Adrenal gland (tissue), 9 donors: ENCODE measurements at regions not wholly inside any gene's neighbourhood (a gene's known extent, or its start where the extent isn't known, plus 50 kb on each side); places are given as distances from the start of the nearest gene placed in this dataset.
"Not testable (repeated sequence)": the region's sequence is repeated elsewhere in the genome, so short reads cannot be mapped to it uniquely, and the experiment has no call there.

Experiments
- DNase-seq, 7 donors: peaks; one replicate each; pipeline ENCODE4 v3.0.0-alpha.2; 2019 to 2020
- H3K27ac ChIP-seq, 5 donors: fragments of 200-600 bp; sonication (generic) in 4 of 5; 1 replicate in 3 of 5; 2 replicates in 2 of 5; pipeline versions ENCODE4 v1.5.1 to v1.8.0; 2016 to 2020; ENCODE audit warnings: mild to moderate bottlenecking in 1 of 5
- H3K27me3 ChIP-seq: fragments of 200-600 bp; 2 replicates; pipeline ENCODE4 v1.8.0; 2021
- H3K36me3 ChIP-seq, 2 donors: fragments of 200-600 bp; replicated peaks in 1 of 2; 1 replicate in 1 of 2; 2 replicates in 1 of 2; pipeline versions ENCODE4 v1.5.1 to v1.8.0; 2018 to 2022
- H3K4me1 ChIP-seq, 2 donors: fragments of 200-600 bp; replicated peaks in 1 of 2; 1 replicate in 1 of 2; 2 replicates in 1 of 2; pipeline versions ENCODE4 v1.5.1 to v1.8.0; 2018 to 2021
- H3K4me3 ChIP-seq, 4 donors: fragments of 200-600 bp; sonication (generic) in 3 of 4; one replicate each; pipeline ENCODE4 v1.5.1; 2016 to 2018
- H3K9me3 ChIP-seq, 3 donors: fragments of 200-600 bp; sonication (generic) in 1 of 3; replicated peaks in 1 of 3; 1 replicate in 2 of 3; 2 replicates in 1 of 3; pipeline versions ENCODE4 v1.5.1 to v1.8.0; 2016 to 2021
- POLR2A ChIP-seq, 2 donors: fragments of 450-650 bp; IDR thresholded peaks; one replicate each; pipeline ENCODE4 v1.6.1; 2017; ENCODE audit warnings: antibody characterized with exemption in 2 of 2, mild to moderate bottlenecking in 2 of 2, moderate library complexity in 1 of 2
- WGBS, 4 donors: extraction: QIAGEN DNeasy Blood & Tissue Kit in 2 of 4; methylation state at CpG; one replicate each; pipeline versions ENCODE4 v1.1.5 to v1.1.7; 2013 to 2017; 5-methylcytosine and 5-hydroxymethylcytosine counted together
- intact Hi-C, 2 donors: fragments of 100-400 bp; cut with DNase I; formaldehyde crosslinking; loops; one replicate each; pipeline versions ENCODE4 v1.14.1 to v1.15.0; 2022 to 2023
- TF ChIP-seq, protein P1 (sequence below), 6 experiments: fragments of 450-650 bp in 4 of 6; fragments of 200-600 bp in 2 of 6; sonication (generic) in 1 of 6; IDR thresholded peaks; 1 replicate in 5 of 6; 2 replicates in 1 of 6; pipeline versions ENCODE4 v1.5.1 to v1.8.0; 2016 to 2021; ENCODE audit warnings: antibody characterized with exemption in 6 of 6, mild to moderate bottlenecking in 2 of 6, moderate library complexity in 1 of 6
- donor health status: healthy with polysubstance abuse.
- donor health status: Bipolar disorder and iron deficiency.
- donor health status: DM: yes; HTN: yes; CAD: no.
- donor health status: DM: no; HTN: no; CAD: no.
- donor health status: DM: no; HTN: no; CAD: no.

DNA sequence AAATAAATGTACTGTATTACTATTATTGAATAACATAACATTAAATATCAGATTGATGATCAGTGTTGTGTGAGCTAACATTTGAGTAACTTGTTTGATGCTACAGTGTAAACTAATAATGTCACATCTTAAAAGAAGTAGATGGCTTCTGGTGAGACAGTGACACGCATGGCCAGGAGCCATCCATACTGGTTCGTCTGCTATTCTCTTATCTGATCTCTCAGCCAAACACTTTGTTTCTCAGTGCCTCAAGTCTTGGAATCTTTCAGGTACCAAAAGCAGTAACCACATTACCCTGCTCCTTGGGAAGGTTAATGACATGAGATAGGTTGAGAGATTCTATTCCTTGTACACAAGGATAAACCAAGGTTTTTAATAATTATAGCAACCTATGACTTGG is 198.1 kb upstream of the IGFBP7 start:
- Histone ChIP-seq H3K9me3 (no peaks in the 10 kb centered on the region), H3K27me3 (no peaks in the 10 kb centered on the region), H3K27ac (no peak overlapping the region), H3K4me1 (no peaks in the 10 kb centered on the region), H3K36me3 (no peaks in the 10 kb centered on the region), H3K4me3 (no peak overlapping the region)
- intact Hi-C loops: no loop called here
- TF ChIP-seq, protein P1, sequence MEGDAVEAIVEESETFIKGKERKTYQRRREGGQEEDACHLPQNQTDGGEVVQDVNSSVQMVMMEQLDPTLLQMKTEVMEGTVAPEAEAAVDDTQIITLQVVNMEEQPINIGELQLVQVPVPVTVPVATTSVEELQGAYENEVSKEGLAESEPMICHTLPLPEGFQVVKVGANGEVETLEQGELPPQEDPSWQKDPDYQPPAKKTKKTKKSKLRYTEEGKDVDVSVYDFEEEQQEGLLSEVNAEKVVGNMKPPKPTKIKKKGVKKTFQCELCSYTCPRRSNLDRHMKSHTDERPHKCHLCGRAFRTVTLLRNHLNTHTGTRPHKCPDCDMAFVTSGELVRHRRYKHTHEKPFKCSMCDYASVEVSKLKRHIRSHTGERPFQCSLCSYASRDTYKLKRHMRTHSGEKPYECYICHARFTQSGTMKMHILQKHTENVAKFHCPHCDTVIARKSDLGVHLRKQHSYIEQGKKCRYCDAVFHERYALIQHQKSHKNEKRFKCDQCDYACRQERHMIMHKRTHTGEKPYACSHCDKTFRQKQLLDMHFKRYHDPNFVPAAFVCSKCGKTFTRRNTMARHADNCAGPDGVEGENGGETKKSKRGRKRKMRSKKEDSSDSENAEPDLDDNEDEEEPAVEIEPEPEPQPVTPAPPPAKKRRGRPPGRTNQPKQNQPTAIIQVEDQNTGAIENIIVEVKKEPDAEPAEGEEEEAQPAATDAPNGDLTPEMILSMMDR (IDR thresholded peaks at IDR 0.05): no peak
- TF ChIP-seq POLR2A (IDR thresholded peaks at IDR 0.05): no peak
- no peak for DNase-seq
- WGBS, 4 donors: 58 to 81% (median 73%) methylated on average over 2 of the region's 2 CpGs

DNA sequence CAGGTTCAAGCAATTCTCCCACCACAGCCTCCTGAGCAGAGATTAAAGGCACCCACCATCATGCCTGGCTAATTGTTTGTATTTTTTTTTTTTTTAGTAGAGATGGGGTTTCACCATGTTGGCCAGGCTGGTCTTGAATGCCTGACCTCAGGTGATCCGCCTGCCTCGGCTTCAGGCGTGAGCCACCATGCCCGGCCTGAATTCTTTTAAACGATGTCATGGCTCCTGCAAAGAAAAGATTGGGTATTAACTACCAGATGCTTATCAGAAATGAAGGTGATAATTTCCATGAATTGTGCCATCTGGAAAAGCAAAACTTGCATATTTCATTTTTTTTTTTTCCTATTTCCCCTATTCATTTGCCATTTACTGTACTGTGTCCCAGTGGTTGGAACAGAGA is 195.7 kb upstream of the IGFBP7 start:
- DNase-seq: no peak
- no peaks in the 10 kb centered on the region for H3K27me3 ChIP-seq
- TF ChIP-seq POLR2A (IDR thresholded peaks at IDR 0.05): no peak
- TF ChIP-seq, protein P1 (IDR thresholded peaks at IDR 0.05): no peak
- 88 to 96% (median 92%) methylated on average over 5 of the region's 5 CpGs for WGBS, 4 donors
- no peaks in the 10 kb centered on the region for H3K36me3 ChIP-seq
- H3K27ac ChIP-seq: no peak overlapping the region
- H3K9me3 ChIP-seq: no peaks in the 10 kb centered on the region
- intact Hi-C loops: no loop called here
- H3K4me3 ChIP-seq: no peak overlapping the region
- H3K4me1 ChIP-seq: no peaks in the 10 kb centered on the region

DNA sequence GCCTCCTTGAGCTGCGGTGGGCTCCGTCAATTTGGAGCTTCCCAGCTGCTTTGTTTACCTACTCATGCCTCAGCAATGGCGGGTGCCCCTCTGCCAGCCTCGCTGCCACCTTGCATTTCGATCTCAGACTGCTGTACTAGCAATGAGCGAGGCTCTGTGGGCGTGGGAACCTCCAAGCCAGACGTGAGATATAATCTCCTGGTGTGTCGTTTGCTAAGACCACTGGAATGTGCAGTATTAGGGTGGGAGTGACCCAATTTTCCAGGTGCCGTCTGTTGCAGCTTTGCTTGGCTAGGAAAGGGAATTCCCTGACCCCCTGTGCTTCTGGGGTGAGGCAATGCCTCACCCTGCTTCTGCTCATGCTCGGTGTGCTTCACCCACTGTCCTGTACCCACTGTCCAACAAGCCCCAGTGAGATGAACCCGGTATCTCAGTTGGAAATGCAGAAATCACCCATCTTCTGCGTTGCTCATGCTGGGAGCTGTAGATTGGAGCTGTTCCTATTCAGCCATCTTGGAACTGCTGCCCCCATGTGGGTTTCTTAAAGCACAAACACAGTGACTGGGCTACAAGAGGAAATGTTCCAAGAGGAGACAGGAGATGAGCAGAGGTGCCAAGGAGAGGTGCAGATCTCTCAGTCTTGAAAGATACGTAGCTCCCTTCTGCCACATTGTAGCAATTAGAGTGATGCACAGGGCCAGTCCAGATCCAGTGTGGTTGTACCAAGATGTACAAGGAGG is 193.0 kb upstream of the IGFBP7 start:
- WGBS, 4 donors: 57 to 75% (median 71%) methylated on average over 10 to 14 of the region's 14 CpGs
- Histone ChIP-seq H3K9me3 (no peaks in the 10 kb centered on the region), H3K27ac (no peak overlapping the region), H3K4me1 (no peaks in the 10 kb centered on the region), H3K27me3 (no peaks in the 10 kb centered on the region), H3K36me3 (no peaks in the 10 kb centered on the region), H3K4me3 (no peak overlapping the region)
- intact Hi-C loops: no loop called here
- DNase-seq: no peak
- TF ChIP-seq POLR2A (IDR thresholded peaks at IDR 0.05): no peak
- TF ChIP-seq, protein P1 (IDR thresholded peaks at IDR 0.05): no peak

DNA sequence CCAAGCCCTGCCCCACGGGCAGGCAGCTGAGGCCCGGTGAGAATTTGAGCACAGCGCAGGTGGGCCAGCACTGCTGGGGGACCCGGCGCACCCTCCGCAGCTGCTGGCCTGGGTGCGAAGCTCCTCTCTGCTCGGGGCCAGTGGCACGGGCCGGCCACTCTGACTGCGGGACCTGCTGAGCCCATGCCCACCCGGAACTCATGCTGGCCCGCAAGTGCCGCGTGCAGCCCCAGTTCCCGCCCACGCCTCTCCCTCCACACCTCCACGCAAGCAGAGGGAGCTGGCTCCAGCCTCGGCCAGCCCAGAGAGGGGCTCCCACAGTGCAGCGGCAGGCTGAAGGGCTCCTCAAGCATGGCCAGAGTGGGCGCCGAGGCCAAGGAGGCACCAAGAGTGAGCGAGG is 190.1 kb upstream of the IGFBP7 start:
- intact Hi-C loops, H3K9me3 ChIP-seq, H3K27me3 ChIP-seq, DNase-seq, H3K36me3 ChIP-seq, H3K4me1 ChIP-seq, H3K27ac ChIP-seq, H3K4me3 ChIP-seq: not testable (repeated sequence)
- 94 to 97% (median 96%) methylated on average over 17 to 23 of the region's 23 CpGs for WGBS, 4 donors

DNA sequence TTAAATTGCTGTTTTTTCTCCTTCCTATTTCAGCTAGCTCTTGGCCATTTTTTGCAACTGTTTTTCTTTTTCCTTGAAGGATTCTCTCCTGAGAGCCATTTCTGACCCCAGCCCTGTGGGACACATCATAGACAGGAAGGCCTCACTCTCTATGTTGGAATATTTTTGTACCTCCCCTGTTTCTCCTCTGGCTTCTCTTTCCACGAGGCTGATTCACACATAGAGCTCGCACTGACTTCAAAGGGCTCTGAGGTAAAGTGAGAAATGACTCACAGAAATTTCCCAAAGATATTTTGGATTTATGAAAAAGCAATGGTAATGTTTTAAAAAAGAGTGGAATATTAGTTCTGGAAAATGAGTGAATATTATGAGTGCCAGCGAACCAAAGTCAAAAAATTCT is 181.7 kb upstream of the IGFBP7 start:
- Histone ChIP-seq H3K36me3 (no peaks in the 10 kb centered on the region), H3K9me3 (no peaks in the 10 kb centered on the region), H3K4me1 (no peaks in the 10 kb centered on the region), H3K4me3 (no peak overlapping the region), H3K27me3 (no peaks in the 10 kb centered on the region), H3K27ac (no peak overlapping the region)
- TF ChIP-seq, protein P1 (IDR thresholded peaks at IDR 0.05): no peak
- no peak for TF ChIP-seq POLR2A (IDR thresholded peaks at IDR 0.05)
- intact Hi-C loops: no loop called here
- WGBS, 4 donors: 40 to 54% (median 48%) methylated on average over 3 of the region's 3 CpGs
- DNase-seq: no peak
